HG03175 (cell line): ENCODE measurements at regions not wholly inside any gene's neighbourhood (a gene's known extent, or its start where the extent isn't known, plus 50 kb on each side); places are given as distances from the start of the nearest gene placed in this dataset.

Source experiments
- ATAC-seq: cut with Tn5 transposase; IDR thresholded peaks from one replicate; pipeline ENCODE4 v1.9.1; 2021; ENCODE audit warnings: mild to moderate bottlenecking, moderate library complexity; ENCODE audit not compliant: unreplicated experiment

- ATAC-seq: no peak
Observed at GRCh38 chr10:3853016-3853415, 68.0 kb upstream of the KLF6 start.

DNA sequence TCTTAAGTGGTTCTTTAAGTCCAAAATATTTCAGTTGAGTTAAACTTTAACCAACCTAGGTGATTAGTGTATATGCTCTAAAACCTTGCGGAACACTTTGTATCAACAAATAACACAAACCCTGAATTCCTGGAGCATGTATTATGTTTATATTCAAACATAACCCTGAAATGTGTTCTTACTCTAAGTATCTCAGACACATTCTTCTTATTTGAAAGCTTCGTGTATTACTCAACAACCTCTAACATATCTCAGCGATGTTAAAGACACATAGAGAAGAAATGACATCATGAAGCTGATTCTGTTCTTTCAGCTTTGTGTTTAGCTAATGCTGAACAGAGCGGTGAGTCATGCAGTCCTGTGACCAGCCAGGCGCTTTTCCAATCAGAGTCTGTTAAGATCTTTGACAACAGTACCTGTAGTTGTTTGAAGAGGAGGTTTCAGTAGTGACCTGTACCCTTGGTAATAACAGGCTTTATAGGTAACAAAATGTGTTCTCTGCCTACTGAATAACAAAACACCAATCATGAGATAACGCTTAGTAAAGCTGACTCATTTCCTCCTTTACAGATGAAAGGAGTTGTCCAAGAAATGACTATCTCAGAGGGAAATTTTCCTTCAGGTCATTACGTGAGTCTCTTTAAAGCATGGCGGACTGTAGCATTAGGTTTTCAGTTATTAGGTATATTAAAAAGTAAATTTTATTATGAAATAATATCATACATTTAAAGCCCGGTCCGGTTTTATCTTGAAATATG, 67.3 kb upstream of the KLF6 start:
- peak; percentile 95 for ATAC-seq

DNA sequence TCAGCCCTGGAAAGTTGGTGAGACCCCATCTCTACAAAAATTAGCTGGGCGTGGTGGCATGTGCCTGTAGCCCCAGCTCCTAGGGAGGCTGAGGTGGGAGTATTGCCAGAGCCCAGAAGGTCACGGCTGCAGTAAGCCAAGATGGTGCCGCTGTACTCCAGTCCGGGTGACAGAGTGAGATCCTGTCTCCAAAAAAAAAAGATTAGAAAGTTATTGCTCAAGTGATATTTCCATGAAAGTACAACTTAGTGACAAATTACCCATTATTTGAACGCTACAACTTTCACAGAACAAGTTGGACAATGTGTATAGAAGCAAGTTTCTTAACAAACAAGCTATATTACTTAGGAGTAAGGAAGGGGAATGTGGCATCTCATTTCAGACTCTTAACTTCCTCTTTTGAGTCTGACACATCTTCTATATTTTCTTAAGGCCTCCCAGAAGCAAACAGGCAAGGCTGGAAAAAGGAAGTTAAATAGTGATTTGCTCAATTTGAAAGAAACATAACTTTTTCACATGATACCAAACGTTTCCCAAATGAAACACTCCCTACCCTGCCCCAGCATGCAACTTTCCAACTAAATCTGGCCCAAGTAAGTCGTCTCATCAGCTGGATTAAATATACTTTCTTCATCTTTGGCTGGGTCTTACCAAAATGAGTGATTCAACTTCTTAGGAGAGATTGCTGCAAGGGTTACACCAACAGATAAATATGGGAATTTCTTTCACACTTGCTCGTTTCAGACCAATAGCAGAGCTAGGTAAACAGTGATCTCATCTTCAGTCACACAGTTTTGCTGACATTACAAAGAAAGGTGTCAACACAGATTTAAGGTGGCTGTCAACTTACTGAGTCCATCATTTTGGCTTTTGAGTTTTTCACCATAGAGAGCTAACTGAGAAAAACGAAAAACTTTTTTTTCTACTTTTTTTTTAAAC, 66.3 kb upstream of the KLF6 start:
- peak; percentile 25 for ATAC-seq

DNA sequence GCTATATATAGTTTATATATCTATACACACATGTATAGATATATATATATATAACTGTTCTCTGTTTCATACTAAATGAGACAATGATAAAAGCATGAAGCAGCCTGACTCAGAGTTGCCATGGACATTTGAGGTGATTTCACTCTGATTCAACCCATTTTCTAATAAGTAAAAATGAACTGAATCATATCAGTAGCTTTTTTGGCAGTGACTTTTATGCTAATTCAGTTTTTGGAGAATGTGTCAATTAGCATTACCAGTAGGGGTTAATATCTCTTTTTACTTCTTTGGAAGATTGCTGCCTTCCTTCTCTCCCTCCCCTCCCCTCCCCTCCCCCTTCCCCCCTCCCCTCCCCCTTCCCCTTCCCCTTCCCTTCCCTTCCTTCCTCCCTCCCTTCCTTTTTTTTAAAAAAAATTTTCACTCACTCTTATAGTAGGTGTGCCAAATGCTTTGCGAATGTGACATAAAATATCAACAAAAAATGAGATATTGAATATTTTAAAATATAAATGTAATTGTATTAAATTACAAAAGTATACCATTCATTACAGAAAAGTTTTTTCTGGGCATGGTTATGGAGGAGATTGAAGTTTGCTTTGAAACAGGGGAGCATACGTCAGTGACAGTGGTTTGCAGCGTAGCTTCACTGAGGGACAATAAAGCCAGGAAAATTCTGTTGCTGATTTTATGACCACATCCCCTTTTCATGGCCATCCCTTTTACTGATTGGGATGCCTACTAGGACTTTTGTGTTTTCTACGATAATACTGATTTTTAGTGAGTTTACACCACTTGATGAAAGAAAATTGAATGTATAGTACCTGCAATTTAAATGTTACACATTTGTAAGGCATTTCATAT, 64.0 kb upstream of the KLF6 start:
- ATAC-seq: no peak

GRCh38 chr10:3848005-3848774, 63.2 kb upstream of the KLF6 start:
- ATAC-seq: no peak

DNA sequence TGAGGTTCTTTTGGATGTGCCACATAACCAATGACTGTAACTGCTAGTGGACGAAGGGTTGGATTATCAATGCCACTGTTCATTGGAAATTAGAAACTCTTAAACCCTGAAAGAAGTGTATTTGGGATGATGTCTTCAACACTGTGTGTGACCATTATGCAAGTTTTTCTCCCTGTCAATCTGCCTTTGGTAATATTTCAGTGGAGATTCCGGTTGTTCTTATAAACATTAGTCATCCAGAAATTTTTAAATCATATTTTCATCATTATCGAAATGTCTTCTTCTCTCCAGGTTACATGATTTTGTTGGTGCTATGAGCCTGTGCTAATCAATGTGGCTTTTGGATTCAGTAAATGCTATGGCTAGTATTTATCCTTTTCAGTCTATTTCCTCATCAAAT, 61.7 kb upstream of the KLF6 start:
- ATAC-seq: no peak

DNA sequence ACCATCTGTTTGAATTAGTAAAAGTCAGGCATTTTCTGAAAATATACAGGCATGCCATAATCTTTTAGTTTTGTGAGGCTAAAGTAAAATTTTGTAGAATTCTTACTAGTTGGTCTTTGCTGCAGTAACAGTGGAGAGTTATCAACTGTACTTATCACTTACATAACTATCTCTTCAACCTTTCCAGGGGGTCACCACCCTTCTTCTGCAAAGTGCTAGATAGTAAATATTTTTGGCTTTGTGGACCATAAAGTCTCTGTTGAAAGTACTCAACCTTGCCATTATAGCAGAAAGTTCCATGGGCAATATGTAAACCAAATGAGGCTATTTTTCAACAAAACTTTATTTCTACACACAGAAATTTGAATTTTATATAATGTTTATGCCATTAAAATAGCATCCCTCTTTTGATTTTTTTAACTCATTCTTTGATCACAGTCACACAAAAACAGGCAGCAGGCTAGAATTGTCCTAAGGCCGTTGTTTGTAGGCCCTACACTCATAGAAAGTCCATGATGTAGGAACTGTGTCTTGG, 59.5 kb upstream of the KLF6 start:
- no peak for ATAC-seq

- ATAC-seq: no peak
Observed at GRCh38 chr10:3838460-3839437, 53.7 kb upstream of the KLF6 start.

DNA sequence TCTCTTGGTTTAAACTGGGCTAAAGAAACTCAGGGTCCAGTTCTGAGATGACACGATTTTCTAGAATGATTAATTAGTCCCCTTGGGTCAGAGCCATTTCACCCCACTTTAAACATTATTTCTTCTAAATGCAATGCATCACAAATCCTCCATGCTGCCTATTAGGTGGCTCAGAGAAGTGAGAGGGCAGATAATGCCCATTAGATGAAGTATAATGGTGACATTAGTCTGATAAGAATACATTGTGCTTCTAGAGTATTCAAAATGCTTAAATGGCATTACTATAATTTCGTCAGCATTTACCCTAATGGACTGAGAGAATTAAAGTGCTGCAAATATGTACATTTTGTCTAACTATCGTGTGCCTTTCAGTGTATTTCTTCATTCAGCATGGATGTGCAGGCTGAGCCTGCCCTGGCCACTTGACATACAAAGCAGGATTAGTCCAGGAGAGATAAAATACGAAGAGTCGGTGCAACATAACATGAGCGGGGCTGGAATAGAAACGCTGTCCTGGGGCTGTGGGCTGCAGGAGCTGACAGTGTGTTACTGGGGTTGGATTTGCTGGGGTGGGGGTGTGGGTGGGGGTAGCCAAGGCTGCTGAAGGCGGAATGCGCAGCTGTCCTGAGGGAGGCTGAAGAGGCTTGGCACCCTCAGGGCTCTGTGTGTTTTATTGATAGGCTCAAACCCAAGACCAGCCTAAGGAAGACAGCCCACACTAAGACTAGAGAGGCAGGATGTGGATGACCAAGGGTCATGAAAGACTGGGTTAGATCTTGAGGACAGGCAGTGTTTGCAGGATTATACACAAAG, 52.8 kb upstream of the KLF6 start:
- no peak for ATAC-seq

DNA sequence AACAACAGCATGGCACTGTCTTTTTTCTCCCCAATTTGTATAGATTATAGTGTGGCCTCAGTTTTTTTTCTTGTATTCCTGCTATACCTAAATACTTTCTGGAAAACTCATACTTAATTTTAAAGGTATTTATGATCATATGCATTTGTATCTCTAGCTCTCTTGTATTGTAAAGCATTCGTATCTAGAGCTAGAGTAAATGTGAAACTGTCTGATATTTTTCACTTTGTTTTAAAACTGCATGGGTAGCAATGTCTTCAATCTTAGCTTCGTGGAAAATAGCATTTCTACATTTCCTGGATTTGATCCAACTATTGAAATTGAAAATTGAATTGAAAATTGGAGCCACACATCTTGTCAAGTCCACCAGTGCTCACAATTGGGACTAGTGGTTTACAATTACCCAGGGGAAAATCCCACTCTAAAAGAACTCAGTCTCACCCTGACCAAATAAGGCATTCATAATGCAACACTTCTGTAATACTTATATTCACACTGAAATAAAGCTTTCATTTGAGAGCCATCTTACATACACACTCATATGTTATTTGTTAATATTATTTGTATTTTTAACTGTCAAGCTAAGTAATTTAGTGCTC, 51.3 kb upstream of the KLF6 start:
- ATAC-seq: peak; percentile 57

DNA sequence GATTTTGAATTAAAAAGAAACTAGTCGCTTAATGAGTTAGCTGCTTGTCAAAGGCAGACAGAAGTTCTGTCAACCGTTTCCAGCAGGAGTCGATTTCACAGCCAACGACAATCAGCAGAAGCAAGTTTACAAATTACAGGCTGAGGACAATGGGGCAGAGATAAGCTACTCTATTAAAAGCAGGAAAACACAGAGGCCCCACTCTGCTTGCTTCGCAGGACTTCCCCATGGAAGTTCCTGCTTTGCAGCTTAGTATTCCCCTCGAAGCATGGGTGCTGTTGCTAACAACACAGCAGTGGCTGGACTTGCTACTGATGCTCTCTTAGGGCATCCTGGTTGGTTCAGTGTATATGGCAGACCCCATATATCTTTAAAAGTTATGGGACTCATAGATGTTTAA, 50.8 kb upstream of the KLF6 start:
- ATAC-seq: no peak

- no peak for ATAC-seq
Observed at GRCh38 chr10:3834947-3835346, 49.9 kb upstream of the KLF6 start.
